ENCODE measurements at regions not wholly inside any gene's neighbourhood (a gene's known extent, or its start where the extent isn't known, plus 50 kb on each side); places are given as distances from the start of the nearest gene placed in this dataset.
A peak's percentile ranks its signal among the peaks of the same experiment; 100 is the strongest.

GRCh38 chr2:150351922-150352321, 135.5 kb downstream of the RND3 start:
- Histone ChIP-seq H3K9me3 (ENCODE audit: control insufficient read depth, insufficient read depth, low read length) (no peaks in the 10 kb centered on the region), H3K4me3 (ENCODE audit: low read depth, low read length) (no peak overlapping the region), H3K27ac (ENCODE audit: low read depth, low read length) (no peak overlapping the region), H3K36me3 (ENCODE audit: control insufficient read depth, insufficient read depth, low read length) (no peaks in the 10 kb centered on the region), H3K27me3 (ENCODE audit: control insufficient read depth, insufficient read depth, low read length) (no peaks in the 10 kb centered on the region), H3K4me1 (ENCODE audit: control insufficient read depth, insufficient read depth, low read length) (no peaks in the 10 kb centered on the region)
- no peak for DNase-seq (ENCODE audit: low read depth in 4 of 6, low spot score in 6 of 6)

DNA sequence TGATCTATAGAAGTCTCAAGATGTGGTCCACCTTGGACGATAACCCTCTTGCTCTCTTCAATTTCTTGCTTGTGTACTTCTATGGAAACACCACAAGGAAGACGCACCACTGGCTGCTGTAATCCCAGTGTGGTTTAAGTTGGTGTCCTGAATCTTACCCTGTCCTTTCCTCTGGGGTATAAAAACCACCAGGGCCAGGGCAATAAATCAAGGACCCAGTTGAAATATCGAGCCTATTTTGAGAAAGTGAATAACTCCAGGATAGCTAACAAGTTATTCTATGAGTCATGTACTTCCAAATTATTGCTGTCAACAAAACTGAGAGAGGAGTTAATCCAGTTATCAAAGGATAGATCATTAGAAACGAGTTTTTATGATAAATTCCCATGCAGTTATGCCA, 137.0 kb downstream of the RND3 start:
- Histone ChIP-seq H3K36me3 (ENCODE audit: control insufficient read depth, insufficient read depth, low read length) (no peaks in the 10 kb centered on the region), H3K4me1 (ENCODE audit: control insufficient read depth, insufficient read depth, low read length) (no peaks in the 10 kb centered on the region), H3K27me3 (ENCODE audit: control insufficient read depth, insufficient read depth, low read length) (no peaks in the 10 kb centered on the region), H3K4me3 (ENCODE audit: low read depth, low read length) (no peak overlapping the region), H3K9me3 (ENCODE audit: control insufficient read depth, insufficient read depth, low read length) (no peaks in the 10 kb centered on the region), H3K27ac (ENCODE audit: low read depth, low read length) (no peak overlapping the region)
- no CpG with 5 or more reads among the region's 4 CpGs for WGBS (ENCODE audit: insufficient coverage)
- no peak for DNase-seq (ENCODE audit: low read depth in 4 of 6, low spot score in 6 of 6)

- no CpG with 5 or more reads among the region's 4 CpGs for WGBS (ENCODE audit: insufficient coverage)
- H3K27ac ChIP-seq (ENCODE audit: low read depth, low read length), result no peak overlapping the region
Measured at GRCh38 chr2:150346806-150347205, 140.7 kb downstream of the RND3 start.

DNA sequence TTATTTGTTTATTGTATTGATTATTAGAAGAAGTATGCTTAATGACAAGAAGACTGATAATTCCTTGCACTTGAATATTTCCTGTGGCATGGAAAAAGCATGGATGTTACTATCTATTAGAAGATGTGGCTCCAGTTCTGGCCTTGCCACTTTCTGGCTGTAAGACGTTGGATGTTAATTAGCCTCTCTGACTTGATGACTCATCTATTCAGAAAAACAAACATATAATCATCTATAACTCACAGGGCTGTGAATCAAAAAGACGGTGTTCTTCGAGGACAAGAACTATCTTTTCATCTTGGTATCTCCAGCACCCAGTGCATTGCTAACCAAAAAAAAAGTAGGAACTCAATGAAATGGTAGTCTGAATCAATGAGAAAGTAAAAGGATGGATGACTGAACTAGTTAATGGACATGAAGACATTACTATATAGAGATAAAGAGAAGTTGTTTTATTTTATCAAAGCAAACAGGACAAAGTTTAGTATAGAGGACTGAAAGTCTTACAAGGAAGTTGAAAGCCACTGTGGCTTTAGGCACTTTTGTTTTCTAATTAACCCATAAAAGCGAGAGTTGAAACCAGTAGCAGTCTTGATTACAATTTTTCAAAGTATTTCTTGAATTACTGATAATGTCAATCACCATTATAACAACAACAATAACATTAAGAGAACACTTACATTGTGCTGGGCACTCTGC, 145.3 kb downstream of the RND3 start:
- H3K27ac ChIP-seq (ENCODE audit: low read depth, low read length), result no peak overlapping the region
- no peak overlapping the region for H3K4me3 ChIP-seq (ENCODE audit: low read depth, low read length)
- WGBS (ENCODE audit: insufficient coverage), result no CpG with 5 or more reads among the region's 4 CpGs
- no peaks in the 10 kb centered on the region for H3K4me1 ChIP-seq (ENCODE audit: control insufficient read depth, insufficient read depth, low read length)
- no peaks in the 10 kb centered on the region for H3K9me3 ChIP-seq (ENCODE audit: control insufficient read depth, insufficient read depth, low read length)
- H3K36me3 ChIP-seq (ENCODE audit: control insufficient read depth, insufficient read depth, low read length), result no peaks in the 10 kb centered on the region
- no peaks in the 10 kb centered on the region for H3K27me3 ChIP-seq (ENCODE audit: control insufficient read depth, insufficient read depth, low read length)
- no peak for DNase-seq (ENCODE audit: low read depth in 4 of 6, low spot score in 6 of 6)

More at GRCh38 chr2:150346806-150347205, 140.7 kb downstream of the RND3 start:
- DNase-seq (ENCODE audit: low read depth in 4 of 6, low spot score in 6 of 6), result no peak
- no peaks in the 10 kb centered on the region for H3K36me3 ChIP-seq (ENCODE audit: control insufficient read depth, insufficient read depth, low read length)
- H3K4me1 ChIP-seq (ENCODE audit: control insufficient read depth, insufficient read depth, low read length), result no peaks in the 10 kb centered on the region
- H3K9me3 ChIP-seq (ENCODE audit: control insufficient read depth, insufficient read depth, low read length), result no peaks in the 10 kb centered on the region
- no peak overlapping the region for H3K4me3 ChIP-seq (ENCODE audit: low read depth, low read length)
- no peaks in the 10 kb centered on the region for H3K27me3 ChIP-seq (ENCODE audit: control insufficient read depth, insufficient read depth, low read length)

DNA sequence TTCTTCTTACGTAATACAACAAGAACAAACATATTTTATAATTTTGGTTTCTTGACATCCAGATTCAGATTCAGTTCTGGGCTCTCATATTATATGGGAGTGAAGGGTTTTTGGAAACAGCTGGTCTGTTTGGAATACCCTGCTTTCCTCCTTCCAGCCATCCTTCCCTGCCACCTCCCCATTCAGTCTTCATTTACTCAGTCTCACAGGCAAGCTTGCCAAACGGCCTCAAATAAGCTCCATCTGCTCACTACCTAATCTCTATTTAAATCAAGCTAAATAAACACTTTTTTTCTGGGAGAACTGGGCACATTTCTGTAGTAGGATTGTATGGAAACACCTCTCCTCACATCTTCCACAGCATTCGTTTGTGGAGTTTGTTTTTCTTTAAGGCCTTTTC, 147.5 kb downstream of the RND3 start:
- Histone ChIP-seq H3K4me3 (ENCODE audit: low read depth, low read length) (no peak overlapping the region), H3K36me3 (ENCODE audit: control insufficient read depth, insufficient read depth, low read length) (no peaks in the 10 kb centered on the region), H3K27ac (ENCODE audit: low read depth, low read length) (no peak overlapping the region), H3K4me1 (ENCODE audit: control insufficient read depth, insufficient read depth, low read length) (no peaks in the 10 kb centered on the region), H3K9me3 (ENCODE audit: control insufficient read depth, insufficient read depth, low read length) (no peaks in the 10 kb centered on the region), H3K27me3 (ENCODE audit: control insufficient read depth, insufficient read depth, low read length) (no peaks in the 10 kb centered on the region)
- 29% methylated on average over 1 of the region's 3 CpGs for WGBS (ENCODE audit: insufficient coverage)
- peak in 2 of 6 donors; percentile 73 to 89 for DNase-seq (ENCODE audit: low read depth in 4 of 6, low spot score in 6 of 6)

- no peak overlapping the region for H3K27ac ChIP-seq (ENCODE audit: low read depth, low read length)
- no peaks in the 10 kb centered on the region for H3K27me3 ChIP-seq (ENCODE audit: control insufficient read depth, insufficient read depth, low read length)
- H3K4me3 ChIP-seq (ENCODE audit: low read depth, low read length), result no peak overlapping the region
- H3K4me1 ChIP-seq (ENCODE audit: control insufficient read depth, insufficient read depth, low read length), result no peaks in the 10 kb centered on the region
- H3K9me3 ChIP-seq (ENCODE audit: control insufficient read depth, insufficient read depth, low read length), result no peaks in the 10 kb centered on the region
- DNase-seq (ENCODE audit: low read depth in 4 of 6, low spot score in 6 of 6), result no peak
- no CpG with 5 or more reads among the region's 1 CpG for WGBS (ENCODE audit: insufficient coverage)
- no peaks in the 10 kb centered on the region for H3K36me3 ChIP-seq (ENCODE audit: control insufficient read depth, insufficient read depth, low read length)
Measured at GRCh38 chr2:150339282-150339681, 148.2 kb downstream of the RND3 start.

GRCh38 chr2:150335596-150335995, 151.9 kb downstream of the RND3 start:
- Histone ChIP-seq H3K27ac (ENCODE audit: low read depth, low read length) (no peak overlapping the region), H3K36me3 (ENCODE audit: control insufficient read depth, insufficient read depth, low read length) (no peaks in the 10 kb centered on the region), H3K4me3 (ENCODE audit: low read depth, low read length) (no peak overlapping the region), H3K4me1 (ENCODE audit: control insufficient read depth, insufficient read depth, low read length) (no peaks in the 10 kb centered on the region), H3K27me3 (ENCODE audit: control insufficient read depth, insufficient read depth, low read length) (no peaks in the 10 kb centered on the region), H3K9me3 (ENCODE audit: control insufficient read depth, insufficient read depth, low read length) (no peaks in the 10 kb centered on the region)
- no peak for DNase-seq (ENCODE audit: low read depth in 4 of 6, low spot score in 6 of 6)
- no CpG with 5 or more reads among the region's 1 CpG for WGBS (ENCODE audit: insufficient coverage)

DNA sequence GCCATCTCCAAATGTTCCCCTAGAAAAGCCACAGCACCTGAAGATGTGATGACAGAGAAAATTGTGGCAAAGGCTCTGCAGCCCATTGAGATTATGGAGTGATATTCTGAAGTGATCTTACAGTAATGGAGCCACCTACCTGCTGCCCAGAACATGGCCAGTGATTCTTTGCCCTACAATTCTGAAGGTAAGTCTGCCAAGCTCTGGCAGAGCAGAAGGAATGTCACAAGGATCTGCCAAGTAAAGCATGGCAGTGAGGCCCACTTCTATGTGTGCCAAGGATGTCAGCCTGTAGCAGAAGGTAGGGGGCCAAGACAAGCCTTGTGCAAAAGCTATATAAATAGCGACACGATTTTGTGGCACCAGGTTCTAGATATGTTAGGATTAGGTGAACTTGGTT, 155.1 kb downstream of the RND3 start:
- Histone ChIP-seq H3K4me1 (ENCODE audit: control insufficient read depth, insufficient read depth, low read length) (peaks cover 5% of the 10 kb centered on the region), H3K27me3 (ENCODE audit: control insufficient read depth, insufficient read depth, low read length) (no peaks in the 10 kb centered on the region), H3K4me3 (ENCODE audit: low read depth, low read length) (no peak overlapping the region), H3K36me3 (ENCODE audit: control insufficient read depth, insufficient read depth, low read length) (no peaks in the 10 kb centered on the region), H3K9me3 (ENCODE audit: control insufficient read depth, insufficient read depth, low read length) (no peaks in the 10 kb centered on the region), H3K27ac (ENCODE audit: low read depth, low read length) (no peak overlapping the region)
- peak in 1 of 6 donors; percentile 72 for DNase-seq (ENCODE audit: low read depth in 4 of 6, low spot score in 6 of 6)
- WGBS (ENCODE audit: insufficient coverage), result 80% methylated on average over 1 of the region's 2 CpGs

GRCh38 chr2:150327564-150328489, 159.6 kb downstream of the RND3 start:
- DNase-seq (ENCODE audit: low read depth in 4 of 6, low spot score in 6 of 6), result peak; percentile 54 to 92 (median 68)
- Histone ChIP-seq H3K4me3 (ENCODE audit: low read depth, low read length) (no peak overlapping the region), H3K27me3 (ENCODE audit: control insufficient read depth, insufficient read depth, low read length) (peaks cover 5% of the 10 kb centered on the region), H3K27ac (ENCODE audit: low read depth, low read length) (peak overlapping the region; percentile 52), H3K36me3 (ENCODE audit: control insufficient read depth, insufficient read depth, low read length) (no peaks in the 10 kb centered on the region), H3K4me1 (ENCODE audit: control insufficient read depth, insufficient read depth, low read length) (peaks cover 8% of the 10 kb centered on the region), H3K9me3 (ENCODE audit: control insufficient read depth, insufficient read depth, low read length) (no peaks in the 10 kb centered on the region)
- 30% methylated on average over 10 of the region's 14 CpGs for WGBS (ENCODE audit: insufficient coverage)
